Glutamatergic neuron (in vitro differentiated cells): ENCODE measurements at regions not wholly inside any gene's neighbourhood (a gene's known extent, or its start where the extent isn't known, plus 50 kb on each side); places are given as distances from the start of the nearest gene placed in this dataset.

Experiments used
- DNase-seq: peaks from one replicate; pipeline ENCODE4 v3.0.0; 2022
- H3K27ac Mint-ChIP-seq: one replicate; pipeline ENCODE4 v1.8.0; 2020; ENCODE audit warnings: mild to moderate bottlenecking, mixed read lengths, inconsistent platforms; ENCODE audit not compliant: unreplicated experiment
- H3K27me3 Mint-ChIP-seq: one replicate; pipeline ENCODE4 v1.8.0; 2020; ENCODE audit warnings: mild to moderate bottlenecking, moderate library complexity, mixed read lengths, inconsistent platforms; ENCODE audit not compliant: unreplicated experiment
- H3K36me3 Mint-ChIP-seq: one replicate; pipeline ENCODE4 v1.8.0; 2020; ENCODE audit warnings: mild to moderate bottlenecking, mixed read lengths, inconsistent platforms; ENCODE audit not compliant: unreplicated experiment
- H3K4me1 Mint-ChIP-seq: one replicate; pipeline ENCODE4 v1.8.0; 2020; ENCODE audit warnings: mild to moderate bottlenecking, low read depth, mixed read lengths, inconsistent platforms; ENCODE audit not compliant: unreplicated experiment
- H3K4me3 Mint-ChIP-seq: one replicate; pipeline ENCODE4 v1.8.0; 2020; ENCODE audit warnings: mild to moderate bottlenecking, mixed read lengths, inconsistent platforms; ENCODE audit not compliant: unreplicated experiment
- H3K9me3 Mint-ChIP-seq: one replicate; pipeline ENCODE4 v1.8.0; 2020; ENCODE audit warnings: mild to moderate bottlenecking, moderate library complexity, mixed read lengths, inconsistent platforms; ENCODE audit not compliant: unreplicated experiment
- CTCF ChIP-seq: fragments of 200-600 bp; sonication (generic); IDR thresholded peaks from one replicate; pipeline ENCODE4 v1.5.0; 2021; ENCODE audit not compliant: partially characterized antibody, unreplicated experiment

GRCh38 chr13:97057176-97057575, 62.9 kb upstream of the OXGR1 start:
- no peak overlapping the region for H3K27ac Mint-ChIP-seq
- H3K27me3 Mint-ChIP-seq: peaks cover 1% of the 10 kb centered on the region
- peaks cover 4% of the 10 kb centered on the region for H3K9me3 Mint-ChIP-seq
- DNase-seq: no peak
- H3K36me3 Mint-ChIP-seq: no peaks in the 10 kb centered on the region
- H3K4me3 Mint-ChIP-seq: no peak overlapping the region
- TF ChIP-seq CTCF: no peak
- peaks cover 6% of the 10 kb centered on the region for H3K4me1 Mint-ChIP-seq

GRCh38 chr13:97058391-97058790, 64.1 kb upstream of the OXGR1 start:
- H3K9me3 Mint-ChIP-seq: peaks cover 1% of the 10 kb centered on the region
- H3K4me1 Mint-ChIP-seq: peaks cover 6% of the 10 kb centered on the region
- no peak for TF ChIP-seq CTCF
- H3K27me3 Mint-ChIP-seq: peaks cover 1% of the 10 kb centered on the region
- no peak for DNase-seq
- H3K27ac Mint-ChIP-seq: no peak overlapping the region
- H3K4me3 Mint-ChIP-seq: no peak overlapping the region
- no peaks in the 10 kb centered on the region for H3K36me3 Mint-ChIP-seq

DNA sequence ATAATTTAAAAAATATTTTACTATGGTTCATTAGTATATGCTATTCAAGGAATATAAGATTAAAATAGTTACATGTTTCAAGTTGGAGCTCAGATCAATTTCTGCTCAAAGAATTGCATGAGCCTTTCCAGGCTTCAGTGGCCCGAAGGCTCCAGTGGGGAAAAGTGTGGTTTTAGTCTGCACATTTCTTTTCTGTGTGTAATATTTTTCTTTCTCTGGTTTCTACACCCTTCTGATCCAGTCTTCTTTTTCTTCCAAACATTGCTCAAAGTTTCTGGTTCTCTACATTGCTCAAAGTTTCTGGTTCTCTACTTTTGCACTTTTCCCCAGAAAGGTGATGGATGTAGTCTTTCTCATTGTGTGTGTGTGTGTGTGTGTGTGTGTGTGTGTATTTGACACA, 64.7 kb upstream of the OXGR1 start:
- no peak for DNase-seq
- TF ChIP-seq CTCF: no peak
- Mint-ChIP-seq H3K4me3 (no peak overlapping the region), H3K4me1 (peaks cover 6% of the 10 kb centered on the region), H3K36me3 (no peaks in the 10 kb centered on the region), H3K27ac (no peak overlapping the region), H3K27me3 (peaks cover 1% of the 10 kb centered on the region), H3K9me3 (peaks cover 1% of the 10 kb centered on the region)

- TF ChIP-seq CTCF: no peak
- no peaks in the 10 kb centered on the region for H3K27me3 Mint-ChIP-seq
- H3K27ac Mint-ChIP-seq: no peak overlapping the region
- H3K36me3 Mint-ChIP-seq: peaks cover 8% of the 10 kb centered on the region
- no peak for DNase-seq
- H3K4me3 Mint-ChIP-seq: no peak overlapping the region
- no peaks in the 10 kb centered on the region for H3K4me1 Mint-ChIP-seq
- peaks cover 3% of the 10 kb centered on the region for H3K9me3 Mint-ChIP-seq
Measured at GRCh38 chr13:97067017-97067895, 73.0 kb upstream of the OXGR1 start.

DNA sequence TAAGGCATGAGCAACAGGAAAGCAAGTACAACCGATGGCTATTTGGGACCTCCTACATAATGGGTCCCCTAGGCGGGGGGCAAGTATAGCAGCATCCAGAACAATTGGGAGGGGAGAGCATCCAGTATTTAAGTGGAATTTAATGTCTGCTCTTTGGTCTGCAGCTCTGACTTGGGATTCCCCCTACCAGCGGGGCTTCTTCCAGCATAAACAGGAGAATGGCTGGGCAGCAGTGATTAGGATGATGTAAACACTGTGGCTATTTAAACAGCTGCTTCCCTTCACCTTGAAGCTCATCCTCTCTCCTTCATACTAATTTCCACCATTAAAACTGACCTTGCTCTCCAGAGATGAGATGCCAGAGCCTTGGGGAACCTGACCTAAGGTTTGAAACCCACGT, 73.9 kb upstream of the OXGR1 start:
- Mint-ChIP-seq H3K4me3 (no peak overlapping the region), H3K4me1 (no peaks in the 10 kb centered on the region), H3K36me3 (peaks cover 8% of the 10 kb centered on the region), H3K27me3 (no peaks in the 10 kb centered on the region), H3K9me3 (peaks cover 3% of the 10 kb centered on the region), H3K27ac (no peak overlapping the region)
- DNase-seq: no peak
- no peak for TF ChIP-seq CTCF
